ENCODE measurements at regions not wholly inside any gene's neighbourhood (a gene's known extent, or its start where the extent isn't known, plus 50 kb on each side); places are given as distances from the start of the nearest gene placed in this dataset.

GRCh38 chr12:97685360-97685759 lies 222.8 kb downstream of the RMST start:
- TF ChIP-seq CTCF (IDR thresholded peaks at IDR 0.05) (peak; percentile 47), EZH2 (IDR thresholded peaks at IDR 0.05; ENCODE audit: borderline replicate concordance, insufficient read depth, low read depth, low read length, poor library complexity, severe bottlenecking) (no peak)
